HG02938 (cell line): ENCODE measurements at regions not wholly inside any gene's neighbourhood (a gene's known extent, or its start where the extent isn't known, plus 50 kb on each side); places are given as distances from the start of the nearest gene placed in this dataset.
"Not testable (repeated sequence)": the region's sequence is repeated elsewhere in the genome, so short reads cannot be mapped to it uniquely, and the experiment has no call there.

Source experiments
- ATAC-seq: cut with Tn5 transposase; IDR thresholded peaks from one replicate; pipeline ENCODE4 v1.9.1; 2021; ENCODE audit warnings: mild to moderate bottlenecking, moderate library complexity; ENCODE audit not compliant: unreplicated experiment

DNA sequence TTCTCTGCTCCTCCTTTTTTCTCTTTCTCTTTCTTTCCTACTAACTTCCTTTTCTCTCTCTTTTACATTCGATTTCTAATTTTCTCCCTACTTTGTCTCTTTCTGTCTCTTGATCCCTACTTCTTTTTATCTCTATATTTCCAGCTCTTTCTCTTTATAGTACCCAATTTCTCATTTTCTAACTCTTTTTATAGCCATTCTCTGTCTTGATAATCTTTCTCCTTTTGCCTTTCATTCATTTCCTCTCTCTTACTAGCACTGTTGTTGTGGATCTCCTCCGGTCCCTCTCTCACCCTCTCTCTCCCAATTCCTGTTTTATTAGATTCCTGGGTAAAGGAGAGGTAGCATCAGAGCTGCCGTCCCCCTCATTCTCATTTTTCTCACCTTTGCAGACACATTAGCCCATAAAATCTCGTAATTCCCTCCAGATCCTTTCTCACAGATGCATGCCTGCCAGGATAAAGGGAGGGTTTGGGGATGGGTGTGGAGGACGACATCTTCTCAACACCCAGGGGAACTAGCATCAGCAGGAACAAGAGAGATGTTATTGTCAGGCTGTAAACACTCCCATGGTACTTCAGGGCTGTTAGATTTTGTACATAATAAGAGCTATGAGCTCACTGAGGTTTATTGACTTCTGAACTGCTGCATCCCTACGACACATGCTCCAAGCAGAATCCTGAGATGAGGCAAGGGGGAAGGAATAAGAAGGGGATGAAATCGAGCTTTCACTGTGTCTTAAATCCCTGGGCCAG lies 159.0 kb upstream of the GALNT2 start:
- no peak for ATAC-seq

DNA sequence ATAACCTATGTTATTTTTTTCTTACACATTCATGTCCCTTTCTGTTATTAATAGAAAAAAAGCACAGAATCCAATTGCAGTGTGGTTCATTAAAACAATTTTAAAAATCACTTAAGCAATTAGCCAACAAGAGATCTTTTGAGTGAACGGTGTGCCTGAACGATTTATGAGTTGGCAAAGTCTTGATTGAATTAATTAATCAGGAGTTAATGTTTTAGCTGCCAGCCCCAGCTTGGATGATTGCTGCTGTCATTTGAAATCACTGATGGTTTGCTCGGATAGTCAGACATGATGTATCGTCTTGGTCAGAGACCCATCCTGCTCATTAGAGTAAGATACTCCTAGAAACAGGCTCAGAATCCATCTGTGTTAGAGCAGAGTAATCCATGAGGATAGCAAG lies 158.3 kb upstream of the GALNT2 start:
- ATAC-seq, result no peak

DNA sequence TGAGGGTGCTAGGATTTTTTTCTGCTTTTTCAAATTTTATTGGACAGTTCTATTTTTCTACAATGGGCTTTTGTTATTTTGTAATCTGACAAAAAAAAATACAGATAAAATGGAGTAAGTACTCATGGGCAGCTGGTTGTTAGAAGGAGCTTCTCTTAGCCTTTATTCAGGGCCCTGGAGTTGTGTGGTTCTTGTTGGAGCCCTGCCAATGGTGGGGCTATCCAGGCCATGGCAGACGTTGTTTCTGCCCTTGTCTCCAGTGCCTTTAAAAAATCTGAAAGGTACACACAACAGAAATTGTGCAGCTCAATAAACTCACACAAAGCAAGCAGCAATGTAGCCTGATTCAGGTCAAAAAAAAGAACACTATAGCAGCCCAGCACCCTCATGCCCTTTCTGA lies 153.5 kb upstream of the GALNT2 start:
- ATAC-seq, result no peak

DNA sequence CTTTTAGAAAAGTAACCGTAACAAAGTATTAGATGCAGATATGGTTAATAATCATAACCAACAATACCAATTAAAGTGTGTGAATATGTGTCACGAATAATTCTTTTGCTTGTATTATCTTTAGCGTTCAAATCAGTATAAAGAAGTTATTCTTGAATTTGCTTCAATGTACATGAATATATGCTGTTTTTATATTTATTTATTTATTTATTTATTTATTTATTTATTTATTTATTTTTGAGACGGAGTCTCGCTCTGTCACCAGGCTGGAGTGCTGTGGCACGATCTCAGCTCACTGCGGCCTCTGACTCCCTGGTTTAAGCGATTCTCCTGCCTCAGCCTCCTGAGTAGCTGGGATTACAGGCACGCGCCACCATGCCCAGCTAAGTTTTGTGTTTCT lies 147.6 kb upstream of the GALNT2 start:
- ATAC-seq, result not testable (repeated sequence)

DNA sequence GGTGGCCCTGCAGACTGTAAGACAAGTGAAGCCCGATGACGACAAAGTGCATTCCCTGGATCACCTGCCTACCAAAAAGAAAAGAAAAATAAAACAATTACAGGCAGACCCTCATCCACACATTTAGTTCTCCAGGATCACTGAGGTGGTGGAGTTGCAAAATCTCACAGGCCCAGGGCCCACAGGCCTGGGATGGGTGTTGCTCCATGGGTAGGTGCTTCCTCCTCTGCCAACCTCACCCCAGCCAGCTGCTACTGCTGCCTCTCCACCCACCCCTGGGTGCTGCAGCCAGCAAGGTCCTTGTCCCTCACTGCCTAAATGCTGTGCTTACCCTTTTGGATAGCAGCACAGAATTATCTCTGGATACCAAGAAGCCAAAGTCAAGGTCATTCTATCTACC lies 146.4 kb upstream of the GALNT2 start:
- ATAC-seq, result no peak

DNA sequence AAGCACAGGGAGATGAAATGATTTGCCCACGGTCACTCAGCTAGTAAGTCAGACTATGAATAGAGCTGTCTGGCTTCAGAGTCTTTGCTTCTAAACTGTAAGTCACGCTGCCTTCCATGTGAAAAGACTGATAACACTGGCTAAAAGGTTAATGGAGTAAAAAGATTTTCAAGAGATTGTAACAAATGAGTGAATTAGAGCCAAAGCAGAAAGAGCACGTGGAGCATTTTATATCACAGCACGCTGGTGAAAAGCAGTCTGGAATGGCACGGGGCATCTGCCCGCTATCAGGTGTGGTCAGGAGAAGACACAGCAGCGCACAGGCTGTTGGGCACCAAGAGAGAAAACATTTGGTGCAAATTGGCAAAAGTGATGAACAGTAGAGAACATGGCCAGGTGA lies 144.8 kb upstream of the GALNT2 start:
- no peak for ATAC-seq

DNA sequence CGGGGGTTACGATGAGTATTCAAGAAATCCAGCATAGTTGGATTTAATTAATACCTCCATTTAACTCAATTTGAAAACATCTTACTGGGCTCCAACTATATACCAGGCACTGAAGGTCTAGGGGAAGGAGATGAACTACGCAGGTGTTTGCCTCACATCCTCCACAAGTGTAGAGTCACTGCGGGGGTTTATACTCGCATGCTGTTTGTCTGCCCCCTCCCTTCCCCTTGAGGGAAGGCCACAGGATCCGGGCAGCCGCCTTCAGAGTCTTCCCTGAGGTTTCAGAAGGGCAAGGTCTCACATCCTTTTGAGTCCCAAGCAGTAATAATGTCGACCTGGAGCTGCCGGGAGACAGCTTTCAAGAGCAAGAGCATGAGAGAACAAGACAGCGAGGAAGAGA lies 142.4 kb upstream of the GALNT2 start:
- ATAC-seq, result no peak

DNA sequence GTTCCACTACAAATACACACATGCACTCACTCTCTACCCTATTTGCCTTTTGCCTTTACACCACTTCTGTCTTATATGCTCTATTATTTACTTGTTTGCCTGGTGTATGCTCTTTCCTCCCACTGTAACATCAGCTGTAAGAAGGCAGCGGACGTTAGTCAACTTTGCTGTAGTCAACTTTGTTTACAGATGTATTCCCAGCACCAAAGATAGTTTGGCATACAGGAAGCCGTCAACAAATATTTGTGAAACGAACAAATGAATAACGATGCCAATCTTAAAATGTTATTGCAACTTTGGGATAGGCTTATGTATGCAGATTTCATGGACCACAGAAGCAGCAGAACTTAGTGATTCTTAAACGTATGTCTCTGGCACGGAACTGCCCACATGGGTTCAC lies 138.3 kb upstream of the GALNT2 start:
- ATAC-seq, result no peak

DNA sequence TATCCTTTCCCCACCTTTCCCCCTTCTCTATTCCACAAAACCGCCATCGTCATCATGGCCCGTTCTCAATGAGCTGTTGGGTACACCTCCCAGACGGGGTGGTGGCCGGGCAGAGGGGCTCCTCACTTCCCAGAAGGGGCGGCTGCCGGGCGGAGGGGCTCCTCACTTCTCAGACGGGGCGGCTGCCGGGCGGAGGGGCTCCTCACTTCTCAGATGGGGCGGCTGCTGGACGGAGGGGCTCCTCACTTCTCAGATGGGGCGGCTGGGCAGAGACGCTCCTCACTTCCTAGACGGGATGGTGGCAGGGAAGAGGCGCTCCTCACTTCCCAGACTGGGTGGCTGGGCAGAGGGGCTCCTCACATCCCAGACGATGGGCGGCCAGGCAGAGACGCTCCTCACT lies 135.3 kb upstream of the GALNT2 start:
- not testable (repeated sequence) for ATAC-seq

DNA sequence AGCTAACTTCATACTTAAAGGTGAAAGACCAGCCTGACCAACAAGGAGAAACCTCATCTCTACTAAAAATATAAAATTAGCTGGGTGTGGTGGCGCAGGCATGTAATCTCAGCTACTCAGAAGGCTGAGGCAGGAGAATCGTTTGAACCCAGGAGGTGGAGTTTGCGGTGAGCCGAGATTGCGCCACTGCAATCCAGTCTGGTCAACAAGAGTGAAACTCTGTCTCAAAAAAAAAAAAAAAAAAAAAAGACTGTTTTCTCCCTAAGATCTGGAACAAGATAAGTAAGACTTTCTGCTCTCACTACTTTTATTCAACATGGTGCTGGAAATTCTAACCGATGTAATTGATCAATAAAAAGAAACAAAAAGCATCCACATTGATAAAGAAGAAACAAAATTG lies 131.9 kb upstream of the GALNT2 start:
- ATAC-seq, result not testable (repeated sequence)

DNA sequence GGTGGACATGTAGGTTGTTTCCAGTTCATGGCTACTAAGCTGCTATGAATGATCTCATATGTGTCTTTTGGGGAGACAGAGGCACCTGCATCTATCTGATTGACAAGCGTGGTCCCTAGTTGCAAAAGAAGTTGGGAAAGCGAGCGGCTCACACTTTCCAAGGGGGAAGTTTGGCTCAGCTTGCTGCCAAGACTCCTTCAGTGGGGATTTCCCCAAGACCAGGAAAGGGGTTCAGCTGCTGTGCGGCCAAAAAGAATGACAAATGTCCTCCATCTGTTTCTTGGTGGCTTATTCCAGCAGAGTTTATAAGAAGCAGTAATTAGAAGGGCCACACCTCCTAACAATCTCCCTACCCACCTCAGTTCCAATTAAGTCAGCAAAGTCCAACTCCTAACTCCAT lies 128.5 kb upstream of the GALNT2 start:
- ATAC-seq, result no peak

DNA sequence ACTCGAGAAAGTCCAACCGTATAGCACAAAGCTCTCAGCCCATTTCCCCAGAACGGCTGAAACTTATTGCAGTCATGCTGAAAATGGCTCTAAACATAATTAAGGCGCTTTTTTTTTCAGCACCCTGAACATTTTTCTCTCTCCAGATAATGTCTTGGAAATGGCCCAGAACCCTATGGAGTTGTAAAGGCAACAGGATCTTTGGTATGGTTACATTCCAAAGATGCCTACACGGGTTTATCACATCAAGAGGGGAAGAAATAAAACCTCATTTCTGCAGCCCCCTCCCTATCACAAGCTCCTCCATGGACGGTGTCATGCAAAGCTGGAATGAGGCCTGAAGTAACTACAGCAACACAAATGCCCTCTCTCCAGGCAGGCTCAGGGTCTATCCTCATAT lies 126.4 kb upstream of the GALNT2 start:
- no peak for ATAC-seq

DNA sequence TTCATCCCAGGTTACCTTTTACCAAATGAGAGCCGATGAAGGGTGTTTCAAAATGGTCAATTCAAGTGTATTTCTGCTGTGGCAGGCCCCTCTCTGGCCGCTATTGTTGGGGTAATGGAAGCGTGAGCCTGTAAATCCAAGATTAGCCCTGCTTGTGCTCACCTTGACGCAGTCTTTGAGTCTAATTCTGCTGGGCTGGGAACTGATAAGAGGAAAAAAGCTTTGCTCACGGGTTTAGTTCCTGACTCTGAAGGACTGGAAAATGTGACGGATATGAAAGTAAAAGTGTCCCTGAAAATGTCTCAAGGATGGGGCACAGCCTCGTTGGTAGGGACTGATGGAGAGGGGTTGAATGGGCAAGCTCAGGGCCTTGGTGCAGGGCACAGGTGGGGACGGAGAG lies 125.9 kb upstream of the GALNT2 start:
- no peak for ATAC-seq

DNA sequence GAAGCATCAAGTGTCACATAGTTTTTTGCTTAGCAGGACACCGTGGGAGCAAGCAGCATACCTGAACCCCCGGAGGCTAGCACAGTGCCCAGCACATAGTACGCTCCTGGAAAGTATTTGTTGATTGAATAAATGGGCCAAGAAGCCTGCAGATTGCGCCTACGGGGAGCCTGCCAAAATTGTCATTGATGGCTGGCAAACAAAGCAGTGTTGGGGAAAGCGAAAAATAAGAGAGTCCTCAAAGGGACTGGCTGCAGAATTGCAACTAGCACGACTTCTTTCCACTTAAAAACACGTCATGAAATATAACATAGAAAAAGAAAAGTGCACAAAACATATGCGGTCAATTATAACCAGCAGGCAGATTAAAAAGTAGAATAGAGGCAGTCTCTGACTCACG lies 125.2 kb upstream of the GALNT2 start:
- no peak for ATAC-seq

DNA sequence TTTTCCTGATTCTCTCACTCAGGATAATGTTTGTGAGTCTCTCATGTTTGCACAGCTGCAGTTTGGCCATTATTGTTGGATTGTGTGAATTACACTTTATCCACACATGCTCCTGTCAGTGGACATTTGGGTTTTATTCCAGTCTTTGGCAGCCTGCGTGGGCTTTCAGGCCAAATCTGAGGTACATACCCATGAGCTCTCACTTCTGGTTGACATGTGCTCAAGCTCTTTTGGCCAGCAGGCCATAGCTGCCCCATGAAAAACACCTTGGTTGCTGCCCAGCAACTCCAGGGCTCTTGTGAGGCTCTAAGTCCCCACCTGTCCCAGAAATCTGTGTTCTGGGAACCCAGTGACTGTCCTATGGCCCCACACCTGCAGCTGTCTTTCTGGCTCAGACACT lies 124.5 kb upstream of the GALNT2 start:
- no peak for ATAC-seq

DNA sequence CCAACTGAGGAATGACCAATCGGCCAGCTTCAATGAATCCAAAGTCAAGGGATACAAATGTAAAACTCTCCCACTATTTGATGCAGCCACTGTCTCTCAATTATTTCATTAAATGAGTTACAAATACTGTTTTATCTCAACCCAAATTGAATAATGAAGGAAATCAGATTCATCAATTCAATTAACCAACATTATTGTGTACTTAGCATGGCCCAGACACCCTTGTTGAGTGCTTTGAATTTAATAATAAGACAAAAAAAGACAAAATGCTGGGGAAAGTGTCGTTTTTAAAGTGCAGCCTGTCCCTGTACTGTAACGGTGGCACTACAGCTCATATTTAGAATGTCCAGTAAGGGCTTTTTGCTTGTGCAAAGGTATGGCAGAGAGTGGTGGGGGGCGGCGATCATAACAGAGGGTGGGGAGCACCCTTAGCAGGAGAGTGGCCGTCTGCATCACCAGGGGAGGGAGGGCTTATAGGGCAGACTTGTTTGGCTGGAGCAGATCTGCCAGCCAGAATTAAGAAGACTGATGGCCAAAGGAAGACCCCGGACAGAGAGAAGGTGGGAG lies 123.8 kb upstream of the GALNT2 start:
- no peak for ATAC-seq

DNA sequence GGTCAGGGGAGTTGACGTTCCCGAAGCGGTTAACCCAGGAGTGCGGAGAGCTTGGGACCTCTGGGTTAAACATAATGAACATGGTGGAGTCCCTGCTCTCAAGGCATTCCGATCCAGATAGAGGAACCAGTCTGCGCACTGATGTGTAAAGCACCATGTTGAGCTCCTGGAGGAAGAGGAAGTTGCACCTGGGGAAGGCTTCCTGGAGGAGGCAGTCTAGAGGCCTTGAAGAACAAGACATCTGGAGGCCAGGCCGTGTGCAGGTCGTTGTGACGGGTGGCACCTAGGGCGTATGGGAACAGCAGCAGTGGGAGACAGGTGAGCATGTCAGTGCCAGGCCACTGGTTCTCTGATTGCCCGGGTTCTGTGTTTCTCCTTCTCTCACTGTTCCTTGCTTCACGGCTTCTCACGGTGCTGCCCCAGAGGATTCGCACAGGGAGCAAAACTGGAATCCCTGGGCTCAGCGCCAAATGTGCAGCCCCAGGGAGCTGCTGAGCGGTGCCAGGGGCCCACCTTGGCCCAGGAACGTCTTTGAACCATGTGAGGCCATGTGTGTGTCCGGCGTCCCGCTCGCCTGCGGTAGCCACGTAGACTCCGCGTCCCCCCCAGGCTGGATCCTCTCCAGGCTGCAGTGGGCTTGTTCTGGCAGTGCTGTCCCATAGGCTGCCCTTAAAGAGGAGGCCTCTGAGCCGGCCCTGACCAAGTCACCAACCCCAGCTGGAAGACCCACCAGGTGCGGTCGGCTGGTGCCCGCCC lies 122.9 kb upstream of the GALNT2 start:
- ATAC-seq, result no peak

DNA sequence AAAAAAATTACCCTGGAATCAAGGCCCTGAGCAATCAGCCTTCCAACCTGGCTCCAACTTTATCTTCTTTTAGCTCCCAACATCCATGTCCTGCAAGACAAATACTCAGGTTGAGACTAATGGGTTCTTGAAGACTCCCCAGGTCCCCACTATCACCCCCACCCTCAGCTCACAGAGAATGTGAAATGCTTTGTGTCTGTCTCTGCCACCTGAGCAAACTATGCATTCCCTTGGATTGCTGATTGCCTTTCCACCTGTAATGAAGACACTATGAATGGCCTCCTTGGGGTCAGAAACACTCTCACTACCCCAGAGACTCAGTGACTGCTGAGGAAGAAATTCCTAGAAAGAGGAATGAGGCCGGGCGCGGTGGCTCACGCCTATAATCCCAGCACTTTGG lies 121.2 kb upstream of the GALNT2 start:
- ATAC-seq, result no peak

DNA sequence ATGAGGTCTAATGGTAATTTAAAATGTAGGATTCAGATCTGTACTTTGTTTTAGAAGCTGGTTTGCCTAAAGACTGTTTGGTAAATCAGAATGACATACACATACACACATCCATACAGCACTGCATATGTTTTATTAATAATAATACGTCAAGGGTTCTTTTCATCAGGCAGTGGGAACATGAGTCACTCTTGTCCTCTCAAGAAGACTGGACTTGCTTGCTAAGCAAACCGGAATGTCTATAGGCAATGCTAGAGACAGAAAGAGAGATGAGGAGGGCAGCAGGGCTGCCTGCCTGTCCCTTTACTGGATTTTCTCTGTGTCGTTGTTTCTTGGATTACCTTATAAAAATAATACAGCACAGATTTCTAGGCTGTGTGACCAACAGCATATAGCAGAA lies 119.1 kb upstream of the GALNT2 start:
- ATAC-seq, result no peak

DNA sequence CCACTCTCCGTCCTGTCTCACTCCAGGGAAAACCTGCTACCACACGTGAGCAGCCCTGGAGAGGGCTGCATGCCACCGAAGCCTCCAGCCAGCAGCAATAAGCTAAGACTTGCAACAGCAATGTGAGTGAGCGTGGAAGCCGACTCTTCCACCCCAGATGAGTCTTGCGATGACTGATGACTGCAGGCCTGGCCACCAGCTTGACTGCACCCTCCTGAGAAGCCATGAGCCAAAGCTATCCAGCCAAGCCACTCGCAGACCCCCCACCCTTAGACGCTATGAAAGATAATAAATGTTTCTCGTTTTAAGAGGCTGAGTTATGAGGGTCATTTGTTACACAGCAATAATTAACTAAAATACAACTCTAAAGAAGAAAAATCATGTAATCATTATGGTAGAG lies 118.6 kb upstream of the GALNT2 start:
- no peak for ATAC-seq

DNA sequence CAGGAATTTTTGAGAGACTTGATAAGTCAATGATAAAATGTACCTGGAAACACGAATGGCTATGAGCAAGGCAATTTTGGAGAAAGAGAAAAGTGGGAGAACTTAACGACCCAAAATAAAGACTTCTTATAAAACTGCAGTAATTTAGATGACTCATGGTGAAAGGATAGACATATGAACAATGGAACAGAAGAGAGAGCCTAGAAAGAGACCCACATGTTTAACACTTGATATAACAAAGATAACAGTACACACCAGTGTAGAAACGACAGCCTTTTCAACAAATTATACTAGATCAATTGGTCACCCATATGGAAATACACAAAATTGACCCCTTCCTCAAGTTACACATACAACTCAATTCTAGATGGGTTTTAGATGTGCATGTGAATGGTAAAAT lies 117.5 kb upstream of the GALNT2 start:
- no peak for ATAC-seq

DNA sequence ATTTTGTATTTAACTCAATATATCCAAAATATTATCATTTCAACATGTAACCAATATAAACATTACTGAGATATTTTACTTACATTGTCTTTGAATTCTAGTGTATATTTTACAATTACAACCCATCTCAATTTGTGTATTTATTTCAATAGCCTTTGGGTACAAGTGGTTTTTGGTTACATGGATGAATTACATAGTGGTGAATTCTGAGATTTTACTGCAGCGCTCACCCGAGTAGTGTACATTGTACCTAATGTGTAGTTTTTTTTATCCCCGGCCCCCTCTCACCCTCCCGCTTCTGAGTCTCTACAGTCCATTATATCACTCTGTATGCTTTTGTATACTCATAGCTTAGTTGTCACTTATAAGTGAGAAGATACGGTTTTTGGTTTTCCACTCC lies 117.0 kb upstream of the GALNT2 start:
- ATAC-seq, result no peak
